ENCODE measurements at regions not wholly inside any gene's neighbourhood (a gene's known extent, or its start where the extent isn't known, plus 50 kb on each side); places are given as distances from the start of the nearest gene placed in this dataset.

GRCh38 chr18:38984968-38985367 is 1419.4 kb upstream of the CELF4 start:
- no peak for DNase-seq (ENCODE audit: low spot score)

- DNase-seq (ENCODE audit: low spot score) = no peak
Observed at GRCh38 chr18:38982072-38982471, 1416.5 kb upstream of the CELF4 start.

GRCh38 chr18:38981389-38981788 is 1415.8 kb upstream of the CELF4 start:
- DNase-seq (ENCODE audit: low spot score) = no peak

GRCh38 chr18:38980420-38980819 is 1414.8 kb upstream of the CELF4 start:
- no peak for DNase-seq (ENCODE audit: low spot score)

GRCh38 chr18:38972571-38972970 is 1407.0 kb upstream of the CELF4 start:
- DNase-seq (ENCODE audit: low spot score) = no peak

GRCh38 chr18:38971881-38972280 is 1406.3 kb upstream of the CELF4 start:
- no peak for DNase-seq (ENCODE audit: low spot score)

- DNase-seq (ENCODE audit: low spot score) = no peak
Observed at GRCh38 chr18:38966841-38967240, 1401.2 kb upstream of the CELF4 start.

GRCh38 chr18:38963943-38964660 is 1398.5 kb upstream of the CELF4 start:
- DNase-seq (ENCODE audit: low spot score) = no peak

GRCh38 chr18:38961880-38962279 is 1396.3 kb upstream of the CELF4 start:
- DNase-seq (ENCODE audit: low spot score) = no peak

- no peak for DNase-seq (ENCODE audit: low spot score)
Observed at GRCh38 chr18:38957736-38958135, 1392.1 kb upstream of the CELF4 start.

GRCh38 chr18:38956068-38956467 is 1390.5 kb upstream of the CELF4 start:
- DNase-seq (ENCODE audit: low spot score) = no peak

GRCh38 chr18:38951633-38952032 is 1386.0 kb upstream of the CELF4 start:
- DNase-seq (ENCODE audit: low spot score) = no peak

- DNase-seq (ENCODE audit: low spot score) = no peak
Observed at GRCh38 chr18:38948436-38948835, 1382.8 kb upstream of the CELF4 start.

- no peak for DNase-seq (ENCODE audit: low spot score)
Observed at GRCh38 chr18:38944446-38945024, 1378.9 kb upstream of the CELF4 start.

- no peak for DNase-seq (ENCODE audit: low spot score)
Observed at GRCh38 chr18:38941711-38942561, 1376.3 kb upstream of the CELF4 start.

- DNase-seq (ENCODE audit: low spot score) = peak; percentile 55
Observed at GRCh38 chr18:38940863-38941531, 1375.4 kb upstream of the CELF4 start.

GRCh38 chr18:38940475-38940862 is 1374.9 kb upstream of the CELF4 start:
- no peak for DNase-seq (ENCODE audit: low spot score)

GRCh38 chr18:38933910-38934510 is 1368.4 kb upstream of the CELF4 start:
- DNase-seq (ENCODE audit: low spot score) = no peak

- no peak for DNase-seq (ENCODE audit: low spot score)
Observed at GRCh38 chr18:38933322-38933721, 1367.7 kb upstream of the CELF4 start.

- DNase-seq (ENCODE audit: low spot score) = no peak
Observed at GRCh38 chr18:38932752-38933151, 1367.2 kb upstream of the CELF4 start.

- no peak for DNase-seq (ENCODE audit: low spot score)
Observed at GRCh38 chr18:38931754-38932050, 1366.1 kb upstream of the CELF4 start.
